ENCODE measurements at regions not wholly inside any gene's neighbourhood (a gene's known extent, or its start where the extent isn't known, plus 50 kb on each side); places are given as distances from the start of the nearest gene placed in this dataset.

DNA sequence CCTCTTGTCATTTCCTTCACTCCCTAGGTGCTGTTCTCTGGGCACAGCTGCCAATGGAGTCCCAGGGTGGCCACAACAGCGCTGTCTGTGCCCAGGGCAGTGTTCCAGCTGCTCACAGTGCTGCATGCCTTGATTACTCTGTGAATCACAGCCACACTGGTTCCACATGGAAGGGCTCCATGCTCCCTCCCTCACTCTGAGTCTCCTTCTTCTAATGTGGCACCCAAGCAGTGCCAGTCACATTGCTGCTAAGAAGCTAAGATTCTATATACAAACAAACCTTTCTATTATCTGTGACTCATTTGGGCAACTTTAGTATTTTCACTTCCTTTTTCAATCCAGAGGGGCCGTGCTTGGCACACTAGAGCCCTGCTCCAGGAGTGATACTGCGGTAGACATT is 248.7 kb downstream of the TDRD3 start:
- Histone ChIP-seq H3K9me2 (replicated peaks; ENCODE audit: low read length) (no peaks in the 10 kb centered on the region), H4K20me1 (ENCODE audit: low read length) (no peaks in the 10 kb centered on the region), H3K4me3 (ENCODE audit: low read length) (no peak overlapping the region), H3K4me2 (ENCODE audit: low read length) (no peak overlapping the region), H2AFZ (ENCODE audit: low read length) (no peak overlapping the region), H3K9ac (ENCODE audit: low read length) (no peak overlapping the region), H3F3A (ENCODE audit: low read length, unreplicated experiment) (no peaks in the 10 kb centered on the region), H3K4me1 (ENCODE audit: insufficient read depth, low read length) (no peaks in the 10 kb centered on the region), H3K27me3 (ENCODE audit: low read length) (no peaks in the 10 kb centered on the region), H3K36me3 (ENCODE audit: low read depth, low read length) (no peaks in the 10 kb centered on the region), H3K27ac (ENCODE audit: low read length) (no peak overlapping the region), H3K79me2 (ENCODE audit: low read length) (no peaks in the 10 kb centered on the region), H3K9me3 (ENCODE audit: low read length) (no peaks in the 10 kb centered on the region)
- TF ChIP-seq EZH2phosphoT487 (IDR thresholded peaks at IDR 0.05; ENCODE audit: borderline replicate concordance, low read length) (no peak), EZH2 (IDR thresholded peaks at IDR 0.05; ENCODE audit: low read length, unreplicated experiment) (no peak)
- ATAC-seq (peak; percentile 65), DNase-seq (peak; percentile 9)
- ChIA-PET POLR2A (ENCODE audit: unreplicated experiment) (no interaction called here), CTCF (no interaction called here)
- intact Hi-C loops (cut with micrococcal nuclease) = no loop called here
- BruUV-seq (replicated peaks) = no TSS peak

DNA sequence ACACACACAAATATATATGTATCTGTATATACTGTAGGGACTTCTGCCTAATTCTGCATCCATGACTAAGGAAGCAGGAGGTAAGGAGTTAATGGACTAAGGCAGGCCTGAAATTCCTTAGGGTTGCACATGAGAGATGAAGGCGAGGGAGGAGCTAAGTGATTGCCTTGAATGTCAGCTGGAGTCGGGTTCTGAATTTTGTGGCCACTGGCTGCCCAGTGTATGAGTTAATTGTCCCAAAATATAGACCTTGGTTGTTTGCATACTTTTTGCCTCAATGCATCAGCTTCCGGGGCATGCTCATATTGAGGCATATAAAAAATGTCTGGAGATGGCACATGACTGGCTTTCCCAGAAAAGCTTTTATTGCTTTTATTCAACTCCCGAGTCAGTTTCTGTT is 245.5 kb downstream of the TDRD3 start:
- intact Hi-C loops (cut with micrococcal nuclease) = no loop called here
- no peak overlapping the region for H2AFZ ChIP-seq (ENCODE audit: low read length)
- ChIA-PET CTCF (no interaction called here), POLR2A (ENCODE audit: unreplicated experiment) (no interaction called here)
- DNase-seq (peak; percentile 16), ATAC-seq (peak; percentile 61)
- H3K27me3 ChIP-seq (ENCODE audit: low read length) = no peaks in the 10 kb centered on the region
- H3F3A ChIP-seq (ENCODE audit: low read length, unreplicated experiment) = no peaks in the 10 kb centered on the region
- H3K36me3 ChIP-seq (ENCODE audit: low read depth, low read length) = no peaks in the 10 kb centered on the region
- H4K20me1 ChIP-seq (ENCODE audit: low read length) = no peaks in the 10 kb centered on the region
- no peaks in the 10 kb centered on the region for H3K4me1 ChIP-seq (ENCODE audit: insufficient read depth, low read length)
- no TSS peak for BruUV-seq (replicated peaks)
- no peak overlapping the region for H3K9ac ChIP-seq (ENCODE audit: low read length)
- no peak overlapping the region for H3K27ac ChIP-seq (ENCODE audit: low read length)
- H3K9me3 ChIP-seq (ENCODE audit: low read length) = no peaks in the 10 kb centered on the region
- TF ChIP-seq, protein P1, sequence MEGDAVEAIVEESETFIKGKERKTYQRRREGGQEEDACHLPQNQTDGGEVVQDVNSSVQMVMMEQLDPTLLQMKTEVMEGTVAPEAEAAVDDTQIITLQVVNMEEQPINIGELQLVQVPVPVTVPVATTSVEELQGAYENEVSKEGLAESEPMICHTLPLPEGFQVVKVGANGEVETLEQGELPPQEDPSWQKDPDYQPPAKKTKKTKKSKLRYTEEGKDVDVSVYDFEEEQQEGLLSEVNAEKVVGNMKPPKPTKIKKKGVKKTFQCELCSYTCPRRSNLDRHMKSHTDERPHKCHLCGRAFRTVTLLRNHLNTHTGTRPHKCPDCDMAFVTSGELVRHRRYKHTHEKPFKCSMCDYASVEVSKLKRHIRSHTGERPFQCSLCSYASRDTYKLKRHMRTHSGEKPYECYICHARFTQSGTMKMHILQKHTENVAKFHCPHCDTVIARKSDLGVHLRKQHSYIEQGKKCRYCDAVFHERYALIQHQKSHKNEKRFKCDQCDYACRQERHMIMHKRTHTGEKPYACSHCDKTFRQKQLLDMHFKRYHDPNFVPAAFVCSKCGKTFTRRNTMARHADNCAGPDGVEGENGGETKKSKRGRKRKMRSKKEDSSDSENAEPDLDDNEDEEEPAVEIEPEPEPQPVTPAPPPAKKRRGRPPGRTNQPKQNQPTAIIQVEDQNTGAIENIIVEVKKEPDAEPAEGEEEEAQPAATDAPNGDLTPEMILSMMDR (conservative IDR thresholded peaks at IDR 0.05; ENCODE audit: low read depth, low read length) = no peak
- no peak for TF ChIP-seq EZH2 (IDR thresholded peaks at IDR 0.05; ENCODE audit: low read length, unreplicated experiment)
- no peak for TF ChIP-seq EZH2phosphoT487 (IDR thresholded peaks at IDR 0.05; ENCODE audit: borderline replicate concordance, low read length)
- no peaks in the 10 kb centered on the region for H3K79me2 ChIP-seq (ENCODE audit: low read length)
- H3K4me2 ChIP-seq (ENCODE audit: low read length) = no peak overlapping the region
- H3K9me2 ChIP-seq (replicated peaks; ENCODE audit: low read length) = no peaks in the 10 kb centered on the region
- no peak overlapping the region for H3K4me3 ChIP-seq (ENCODE audit: low read length)

DNA sequence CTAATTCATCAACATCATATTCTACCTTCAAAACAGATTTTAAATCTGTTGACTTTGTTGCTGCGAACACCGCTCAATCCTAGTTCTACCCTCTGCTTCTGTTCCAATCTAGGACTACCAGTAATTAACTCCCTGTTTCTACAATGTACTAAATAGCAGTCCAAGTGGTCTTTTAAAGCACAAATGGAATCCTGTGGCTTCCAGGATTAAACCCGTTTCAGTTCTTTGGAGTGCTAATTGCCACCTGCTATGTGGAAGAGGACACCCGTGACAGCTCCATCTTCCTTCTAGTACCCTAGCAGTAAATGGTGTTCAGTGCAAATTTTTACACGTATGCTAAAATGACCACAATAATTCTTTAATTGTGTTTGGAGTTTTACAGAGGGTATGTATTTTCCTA is 232.1 kb downstream of the TDRD3 start:
- Histone ChIP-seq H3F3A (ENCODE audit: low read length, unreplicated experiment) (no peaks in the 10 kb centered on the region), H3K4me2 (ENCODE audit: low read length) (no peak overlapping the region), H3K9ac (ENCODE audit: low read length) (no peak overlapping the region), H3K9me2 (replicated peaks; ENCODE audit: low read length) (no peaks in the 10 kb centered on the region), H3K36me3 (ENCODE audit: low read depth, low read length) (no peaks in the 10 kb centered on the region), H2AFZ (ENCODE audit: low read length) (no peak overlapping the region), H3K27me3 (ENCODE audit: low read length) (no peaks in the 10 kb centered on the region), H3K9me3 (ENCODE audit: low read length) (no peaks in the 10 kb centered on the region), H3K79me2 (ENCODE audit: low read length) (no peaks in the 10 kb centered on the region), H4K20me1 (ENCODE audit: low read length) (no peaks in the 10 kb centered on the region), H3K27ac (ENCODE audit: low read length) (no peak overlapping the region), H3K4me3 (ENCODE audit: low read length) (no peak overlapping the region), H3K4me1 (ENCODE audit: insufficient read depth, low read length) (no peaks in the 10 kb centered on the region)
- no peak for TF ChIP-seq EZH2 (IDR thresholded peaks at IDR 0.05; ENCODE audit: low read length, unreplicated experiment)
- TF ChIP-seq, protein P1 (conservative IDR thresholded peaks at IDR 0.05; ENCODE audit: low read depth, low read length) = no peak
- no peak for TF ChIP-seq EZH2phosphoT487 (IDR thresholded peaks at IDR 0.05; ENCODE audit: borderline replicate concordance, low read length)
- no peak for DNase-seq
- ChIA-PET POLR2A (ENCODE audit: unreplicated experiment) (no interaction called here), CTCF (interaction anchor here (0.6 kb wide), 1 partner anchor 151 kb away, joined by 8 read pairs; no protein-coding TSS in a partner anchor)
- intact Hi-C loops (cut with micrococcal nuclease) = loop anchor here (10.0 kb wide), 1 partner anchor 636 kb away; no protein-coding TSS in a partner anchor
- ATAC-seq = no peak
- BruUV-seq (replicated peaks) = no TSS peak
